IMR-90 (cell line): ENCODE measurements at regions not wholly inside any gene's neighbourhood (a gene's known extent, or its start where the extent isn't known, plus 50 kb on each side); places are given as distances from the start of the nearest gene placed in this dataset.
"Not testable (repeated sequence)": the region's sequence is repeated elsewhere in the genome, so short reads cannot be mapped to it uniquely, and the experiment has no call there.

Source experiments
- ATAC-seq: fragments of 200-7000 bp; cut with Tn5 transposase; 2 replicates; pipeline ENCODE4 v1.9.1; 2020; ENCODE audit warnings: low read depth, mild to moderate bottlenecking, moderate library complexity
- BruUV-seq: library from RNA; stranded (reverse); fragments of 400-500 nt; replicated peaks from 2 replicates; lab custom pipeline; 2021; lab: Mats Ljungman, UMichigan
- CTCF ChIA-PET: fragments of 300-600 bp; formaldehyde crosslinking; extraction: SDS; loops from one replicate; lab custom pipeline; 2021; ENCODE audit warnings: antibody characterized with exemption; lab: Yijun Ruan, JAX
- POLR2A ChIA-PET: fragments of 300-600 bp; sonication (Branson Sonifier 250); formaldehyde crosslinking; loops from one replicate; lab custom pipeline; 2022; ENCODE audit warnings: antibody characterized with exemption; ENCODE audit not compliant: unreplicated experiment; lab: Charles Lee
- DNase-seq: peaks from one replicate; pipeline ENCODE4 v3.0.0; 2013
- H2AFZ ChIP-seq: replicated peaks from 2 replicates; pipeline ENCODE3; 2013; ENCODE audit warnings: low read length, mild to moderate bottlenecking; ENCODE audit not compliant: poor library complexity
- H2AK5ac ChIP-seq: 2 replicates; pipeline ENCODE4 v1.6.1; 2013; ENCODE audit warnings: low read depth, low read length, inconsistent platforms
- H2AK9ac ChIP-seq: replicated peaks from 2 replicates; pipeline ENCODE3; 2013; ENCODE audit warnings: mild to moderate bottlenecking, low read depth, low read length, moderate library complexity; ENCODE audit not compliant: poor library complexity
- H2BK120ac ChIP-seq: 2 replicates; pipeline ENCODE4 v1.6.1; 2013; ENCODE audit warnings: low read depth, low read length, inconsistent platforms
- H2BK15ac ChIP-seq: 3 replicates; pipeline ENCODE4 v1.6.1; 2013; ENCODE audit warnings: low read depth, low read length, inconsistent platforms
- H2BK20ac ChIP-seq: 2 replicates; pipeline ENCODE4 v1.6.1; 2013; ENCODE audit warnings: low read depth, mild to moderate bottlenecking, inconsistent platforms, low read length, moderate library complexity
- H2BK5ac ChIP-seq: 2 replicates; pipeline ENCODE4 v1.6.1; 2013; ENCODE audit warnings: mild to moderate bottlenecking, low read depth, low read length, inconsistent platforms; ENCODE audit not compliant: poor library complexity, severe bottlenecking
- H3K14ac ChIP-seq: replicated peaks from 2 replicates; pipeline ENCODE4 v1.6.1; 2013; ENCODE audit warnings: low read depth, low read length, inconsistent platforms
- H3K18ac ChIP-seq: 2 replicates; pipeline ENCODE4 v1.6.1; 2013; ENCODE audit warnings: low read depth, low read length, control low read depth
- H3K23ac ChIP-seq: 2 replicates; pipeline ENCODE4 v1.6.1; 2013; ENCODE audit warnings: low read depth, low read length, inconsistent platforms
- H3K27ac ChIP-seq: 2 replicates; pipeline ENCODE4 v1.5.1; 2013; ENCODE audit warnings: mild to moderate bottlenecking, control low read depth, low read length; ENCODE audit not compliant: insufficient read depth
- H3K27me3 ChIP-seq: 2 replicates; pipeline ENCODE4 v1.6.1; 2013; ENCODE audit warnings: low read length; ENCODE audit not compliant: control insufficient read depth, insufficient read depth
- H3K36me3 ChIP-seq: 2 replicates; pipeline ENCODE4 v1.6.1; 2013; ENCODE audit warnings: low read length, mixed read lengths; ENCODE audit not compliant: control insufficient read depth, insufficient read depth
- H3K4ac ChIP-seq: 2 replicates; pipeline ENCODE4 v1.6.1; 2013; ENCODE audit warnings: low read depth, low read length, inconsistent platforms
- H3K4me1 ChIP-seq: 2 replicates; pipeline ENCODE4 v1.6.1; 2013; ENCODE audit warnings: low read length, mixed read lengths; ENCODE audit not compliant: control insufficient read depth, insufficient read depth
- H3K4me2 ChIP-seq: 2 replicates; pipeline ENCODE4 v1.6.1; 2013; ENCODE audit warnings: low read depth, mild to moderate bottlenecking, control low read depth, low read length, moderate library complexity
- H3K4me3 ChIP-seq: 2 replicates; pipeline ENCODE4 v1.5.1; 2013; ENCODE audit warnings: low read depth, mild to moderate bottlenecking, control low read depth, low read length, moderate library complexity; ENCODE audit not compliant: insufficient read depth
- H3K56ac ChIP-seq: 2 replicates; pipeline ENCODE4 v1.6.1; 2013; ENCODE audit warnings: low read length, inconsistent platforms; ENCODE audit not compliant: insufficient read depth; ENCODE audit errors: extremely low read depth
- H3K79me1 ChIP-seq, 2 experiments: 2 replicates each; pipeline ENCODE4 v1.6.1; 2013; ENCODE audit warnings: low read length in 2 of 2, inconsistent platforms in 1 of 2, low read depth in 1 of 2
- H3K9ac ChIP-seq: 2 replicates; pipeline ENCODE4 v1.6.1; 2013; ENCODE audit warnings: low read depth, low read length, control low read depth
- H3K9me1 ChIP-seq: 2 replicates; pipeline ENCODE4 v1.6.1; 2013; ENCODE audit warnings: low read length, inconsistent platforms; ENCODE audit not compliant: insufficient read depth
- H3K9me3 ChIP-seq: 2 replicates; pipeline ENCODE4 v1.6.1; 2013; ENCODE audit warnings: low read length; ENCODE audit not compliant: control insufficient read depth, insufficient read depth
- H4K20me1 ChIP-seq: 2 replicates; pipeline ENCODE4 v1.6.1; 2013; ENCODE audit warnings: low read length, inconsistent platforms; ENCODE audit not compliant: insufficient read depth
- H4K5ac ChIP-seq: 2 replicates; pipeline ENCODE4 v1.6.1; 2013; ENCODE audit warnings: mild to moderate bottlenecking, low read depth, low read length, control low read depth
- H4K8ac ChIP-seq, 2 experiments: 2 replicates each; pipeline ENCODE4 v1.6.1; 2013; ENCODE audit warnings: low read depth in 2 of 2, low read length in 2 of 2, control low read depth in 1 of 2, inconsistent platforms in 1 of 2
- H4K91ac ChIP-seq: 2 replicates; pipeline ENCODE4 v1.6.1; 2013; ENCODE audit warnings: low read depth, low read length, inconsistent platforms; ENCODE audit not compliant: insufficient read depth
- WGBS, 2 experiments: methylation state at CpG; one replicate each; pipeline versions ENCODE4 v1.1.5 to v1.1.7; 2013; ENCODE audit warnings: missing lambda C conversion rate in 2 of 2; ENCODE audit not compliant: insufficient read length in 1 of 2; ENCODE audit errors: extremely low coverage in 2 of 2; 5-methylcytosine and 5-hydroxymethylcytosine counted together
- dilution Hi-C: fragments of 300-500 bp; cut with HindIII; formaldehyde crosslinking; loops from one replicate; pipeline ENCODE4 v1.14.3; 2018; ENCODE audit warnings: low sequenced_read_pairs; ENCODE audit not compliant: unreplicated experiment
- in situ Hi-C: fragments of 300-500 bp; cut with MboI; formaldehyde crosslinking; loops from 3 replicates; pipeline ENCODE4 v1.14.3; 2019; ENCODE audit warnings: low sequenced_read_pairs, inconsistent platforms, mixed read lengths
- intact Hi-C: fragments of 100-400 bp; cut with micrococcal nuclease; formaldehyde crosslinking; loops from 2 replicates; pipeline ENCODE4 v1.10.0; 2022

DNA sequence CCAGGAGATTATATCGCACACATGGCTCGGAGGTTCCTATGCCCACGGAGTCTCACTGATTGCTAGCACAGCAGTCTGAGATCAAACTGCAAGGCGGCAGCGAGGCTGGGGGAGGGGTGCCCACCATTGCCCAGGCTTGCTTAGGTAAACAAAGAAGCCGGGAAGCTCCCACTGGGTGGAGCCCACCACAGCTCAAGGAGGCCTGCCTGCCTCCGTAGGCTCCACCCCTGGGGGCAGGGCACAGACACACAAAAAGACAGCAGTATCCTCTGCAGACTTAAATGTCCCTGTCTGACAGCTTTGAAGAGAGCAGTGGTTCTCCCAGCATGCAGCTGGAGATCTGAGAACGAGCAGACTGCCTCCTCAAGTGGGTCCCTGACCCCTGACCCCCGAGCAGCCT lies 112.0 kb upstream of the NDST3 start:
- in situ Hi-C loops: not testable (repeated sequence)

DNA sequence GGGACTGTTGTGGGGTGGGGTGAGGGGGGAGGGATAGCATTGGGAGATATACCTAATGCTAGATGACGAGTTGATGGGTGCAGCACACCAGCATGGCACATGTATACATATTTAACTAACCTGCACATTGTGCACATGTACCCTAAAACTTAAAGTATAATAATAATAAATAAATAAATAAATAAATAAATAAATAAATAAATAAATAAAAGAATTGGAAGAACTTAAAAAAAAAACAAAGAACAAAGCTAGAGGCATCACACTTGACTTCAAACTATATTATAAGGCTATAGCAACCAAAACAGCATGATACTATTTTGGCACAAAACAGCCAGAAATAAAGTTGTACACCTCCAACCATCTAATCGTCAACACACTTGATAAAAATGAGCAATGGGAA lies 106.5 kb upstream of the NDST3 start:
- dilution Hi-C loops, H3K14ac ChIP-seq, in situ Hi-C loops, H2AK5ac ChIP-seq, DNase-seq, H2BK15ac ChIP-seq, ATAC-seq, H4K8ac ChIP-seq, H3K4me3 ChIP-seq, H2BK20ac ChIP-seq, H3K36me3 ChIP-seq, intact Hi-C loops, H3K4me1 ChIP-seq, H3K18ac ChIP-seq, H3K9ac ChIP-seq, BruUV-seq, H3K56ac ChIP-seq, H3K27me3 ChIP-seq, H3K4me2 ChIP-seq, H2AFZ ChIP-seq, H3K79me1 ChIP-seq, H2AK9ac ChIP-seq, H2BK120ac ChIP-seq, H3K27ac ChIP-seq, H4K91ac ChIP-seq, H4K20me1 ChIP-seq, H2BK5ac ChIP-seq, H3K9me3 ChIP-seq, POLR2A ChIA-PET, H3K4ac ChIP-seq, H3K23ac ChIP-seq, H4K5ac ChIP-seq, H3K9me1 ChIP-seq: not testable (repeated sequence)
- CTCF ChIA-PET: interaction anchor here (0.5 kb wide), 1 partner anchor 1028 kb away, joined by 3 read pairs; no protein-coding TSS in a partner anchor
- WGBS, 2 experiments: no CpG with 5 or more reads among the region's 2 CpGs

More for the DNA sequence above, 112.0 kb upstream of the NDST3 start:
- H2AFZ ChIP-seq, H3K4ac ChIP-seq, H4K91ac ChIP-seq, H3K14ac ChIP-seq, DNase-seq, H2BK5ac ChIP-seq, H3K4me2 ChIP-seq, H3K9me1 ChIP-seq, H3K56ac ChIP-seq, H2BK20ac ChIP-seq, H2AK9ac ChIP-seq, H3K23ac ChIP-seq, intact Hi-C loops, H3K4me3 ChIP-seq, H3K4me1 ChIP-seq, H4K20me1 ChIP-seq, H3K9ac ChIP-seq, POLR2A ChIA-PET, H3K18ac ChIP-seq, BruUV-seq, H4K8ac ChIP-seq, CTCF ChIA-PET, H2BK15ac ChIP-seq, H3K79me1 ChIP-seq, H2AK5ac ChIP-seq, H3K36me3 ChIP-seq, dilution Hi-C loops, H3K9me3 ChIP-seq, H4K5ac ChIP-seq, H2BK120ac ChIP-seq, H3K27me3 ChIP-seq, ATAC-seq, H3K27ac ChIP-seq: not testable (repeated sequence)
- 100% methylated on average over 1 of the region's 9 CpGs; no CpG with 5 or more reads in 1 of the 2 experiments for WGBS, 2 experiments
